ENCODE measurements at regions not wholly inside any gene's neighbourhood (a gene's known extent, or its start where the extent isn't known, plus 50 kb on each side); places are given as distances from the start of the nearest gene placed in this dataset.

GRCh38 chr17:36813957-36814563 is 123.2 kb upstream of the LHX1 start:
- TF ChIP-seq CTCF (IDR thresholded peaks at IDR 0.05): no peak
- no peak for TF ChIP-seq EZH2 (IDR thresholded peaks at IDR 0.05)
- TF ChIP-seq EZH2phosphoT487 (IDR thresholded peaks at IDR 0.05): no peak

Measured in neural progenitor cell (in vitro differentiated cells).